ENCODE measurements at regions not wholly inside any gene's neighbourhood (a gene's known extent, or its start where the extent isn't known, plus 50 kb on each side); places are given as distances from the start of the nearest gene placed in this dataset.

- Histone ChIP-seq H3K9me2 (ENCODE audit: insufficient read depth) (no peaks in the 10 kb centered on the region; the same call in 1 of the 2 replicates), H3K36me3 (ENCODE audit: insufficient read depth) (no peaks in the 10 kb centered on the region), H3K4me3 (no peak overlapping the region), H3K27me3 (ENCODE audit: insufficient read depth) (no peaks in the 10 kb centered on the region), H3K79me2 (replicated peaks; ENCODE audit: insufficient read depth) (no peaks in the 10 kb centered on the region), H3K4me2 (no peak overlapping the region), H3K4me1 (ENCODE audit: insufficient read depth) (0 out of 2 replicates have a peak, but pooled peaks cover 5% of the 10 kb centered on the region), H3F3A (replicated peaks; ENCODE audit: low read depth) (no peaks in the 10 kb centered on the region), H4K20me1 (replicated peaks; ENCODE audit: insufficient read depth) (no peaks in the 10 kb centered on the region), H2AFZ (peak overlapping the region; percentile 66; the same call in 1 of the 2 replicates), H3K27ac (ENCODE audit: low read depth) (no peak overlapping the region)
- H3K36me3 Mint-ChIP-seq (ENCODE audit: low read depth), result no peaks in the 10 kb centered on the region
- no peaks in the 10 kb centered on the region for H3K27me3 Mint-ChIP-seq (ENCODE audit: insufficient read depth, low read depth, poor library complexity)
- H3K9me3 Mint-ChIP-seq, result no peaks in the 10 kb centered on the region; the same call in 2 of the 3 replicates
- H3K4me3 Mint-ChIP-seq, result no peak overlapping the region
- no peak for TF ChIP-seq EZH2 (IDR thresholded peaks at IDR 0.05; ENCODE audit: low read depth, unreplicated experiment)
- no peak for TF ChIP-seq EZH2phosphoT487 (IDR thresholded peaks at IDR 0.05; ENCODE audit: unreplicated experiment)
- TF ChIP-seq ZNF462 (CRISPR knock-in tag; IDR thresholded peaks at IDR 0.05), result no peak
- no peak for TF ChIP-seq ETS1 (IDR thresholded peaks at IDR 0.05)
- TF ChIP-seq NANOG (IDR thresholded peaks at IDR 0.05; ENCODE audit: borderline replicate concordance), result no peak
- no peak for TF ChIP-seq JUNB (IDR thresholded peaks at IDR 0.05; ENCODE audit: unreplicated experiment)
- TF ChIP-seq CREB1 (CRISPR knock-in tag; IDR thresholded peaks at IDR 0.05; ENCODE audit: low read depth), result no peak
- TF ChIP-seq POLR2AphosphoS5 (IDR thresholded peaks at IDR 0.05; ENCODE audit: low read depth), result no peak
- no peak for TF ChIP-seq ZNF114 (CRISPR knock-in tag; IDR thresholded peaks at IDR 0.05)
- TF ChIP-seq CTCF (conservative IDR thresholded peaks at IDR 0.05; ENCODE audit: low read depth in 2 of 2), result no peak
- TF ChIP-seq ZNF331 (CRISPR knock-in tag; IDR thresholded peaks at IDR 0.05; ENCODE audit: low read depth), result no peak
- no peak for TF ChIP-seq REST (IDR thresholded peaks at IDR 0.05; ENCODE audit: unreplicated experiment)
- TF ChIP-seq STAT1 (IDR thresholded peaks at IDR 0.05; ENCODE audit: unreplicated experiment), result no peak
- H3K4me1 Mint-ChIP-seq, result peaks cover 8% of the 10 kb centered on the region
- peak overlapping the region; percentile 8; the same call in 1 of the 2 replicates for H3K27ac Mint-ChIP-seq
- peak; percentile 49; the same call in 2 of the 3 replicates for ATAC-seq
- no peak for DNase-seq (ENCODE audit: low spot score)
Observed at GRCh38 chr12:96131230-96131788, 62.9 kb upstream of the ELK3 start.
